CD4-positive, CD25-positive, alpha-beta regulatory T cell (primary cell): ENCODE measurements at regions not wholly inside any gene's neighbourhood (a gene's known extent, or its start where the extent isn't known, plus 50 kb on each side); places are given as distances from the start of the nearest gene placed in this dataset.

ENCODE experiments used
- ATAC-seq, 2 donors: fragments of 150-1000 bp; cut with Tn5 transposase; one replicate each; pipeline ENCODE4 v1.10.0; 2021; ENCODE audit warnings: low read depth in 2 of 2, moderate number of reproducible peaks in 2 of 2, moderate library complexity in 1 of 2
- DNase-seq, 3 donors: peaks; one replicate each; pipeline versions ENCODE4 v3.0.0 to v3.0.0-alpha.2; 2012 to 2022; ENCODE audit warnings: mixed read lengths in 1 of 3
- H3K27ac ChIP-seq: one replicate; pipeline ENCODE4 v1.7.0; 2013; ENCODE audit warnings: mild to moderate bottlenecking, low read length; ENCODE audit not compliant: insufficient read depth, poor library complexity, severe bottlenecking
- H3K27me3 ChIP-seq: one replicate; pipeline ENCODE4 v1.7.0; 2013; ENCODE audit warnings: low read length; ENCODE audit not compliant: control insufficient read depth, insufficient read depth
- H3K36me3 ChIP-seq: one replicate; pipeline ENCODE4 v1.7.0; 2013; ENCODE audit warnings: mild to moderate bottlenecking, low read length, moderate library complexity; ENCODE audit not compliant: control insufficient read depth, insufficient read depth
- H3K4me1 ChIP-seq: 2 replicates; pipeline ENCODE4 v1.7.0; 2013; ENCODE audit warnings: mild to moderate bottlenecking, low read length; ENCODE audit not compliant: insufficient read depth, control insufficient read depth, poor library complexity, severe bottlenecking
- H3K4me3 ChIP-seq: one replicate; pipeline ENCODE4 v1.7.0; 2013; ENCODE audit warnings: low read depth, mild to moderate bottlenecking, low read length, moderate library complexity
- H3K9me3 ChIP-seq, 2 experiments: 1 replicate in 1 of 2; 2 replicates in 1 of 2; pipeline ENCODE4 v1.7.0; 2013; ENCODE audit warnings: low read length in 2 of 2, mild to moderate bottlenecking in 1 of 2, moderate library complexity in 1 of 2; ENCODE audit not compliant: control insufficient read depth in 2 of 2
- H3K27ac Mint-ChIP-seq, 3 donors: one replicate each; pipeline ENCODE4 v1.8.0; 2020 to 2022; ENCODE audit warnings: mild to moderate bottlenecking in 3 of 3, mixed read lengths in 3 of 3, moderate library complexity in 2 of 3
- H3K27me3 Mint-ChIP-seq: one replicate; pipeline ENCODE4 v1.8.0; 2022; ENCODE audit warnings: mild to moderate bottlenecking, mixed read lengths
- H3K36me3 Mint-ChIP-seq: one replicate; pipeline ENCODE4 v1.8.0; 2020; ENCODE audit warnings: mixed read lengths
- H3K4me1 Mint-ChIP-seq, 4 donors: one replicate each; pipeline ENCODE4 v1.8.0; 2020 to 2022; ENCODE audit warnings: mixed read lengths in 4 of 4, mild to moderate bottlenecking in 1 of 4
- H3K4me3 Mint-ChIP-seq, 4 donors: one replicate each; pipeline ENCODE4 v1.8.0; 2020 to 2022; ENCODE audit warnings: mild to moderate bottlenecking in 4 of 4, mixed read lengths in 4 of 4, moderate library complexity in 3 of 4
- H3K9me3 Mint-ChIP-seq, 7 donors: one replicate each; pipeline ENCODE4 v1.8.0; 2020 to 2022; ENCODE audit warnings: mixed read lengths in 7 of 7, mild to moderate bottlenecking in 3 of 7, moderate library complexity in 2 of 7

DNA sequence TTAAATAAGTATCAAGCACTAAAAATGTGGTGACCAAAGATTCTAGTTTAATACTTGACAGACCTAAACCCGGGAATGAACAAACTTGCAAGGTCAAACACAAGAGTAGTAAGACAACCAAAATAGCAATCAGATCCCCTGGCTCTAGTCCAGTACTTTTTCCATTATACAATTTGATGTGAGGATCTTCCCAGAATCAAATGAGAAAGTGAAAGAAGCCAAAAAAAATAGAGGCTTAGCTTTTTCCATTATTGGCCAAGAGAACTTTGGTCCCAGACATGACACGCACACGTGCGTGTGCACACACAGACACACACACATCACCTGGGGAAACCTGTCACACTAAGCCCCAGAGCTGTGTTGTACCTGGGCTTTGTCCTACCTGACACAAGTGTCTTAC is 300.6 kb upstream of the CDH5 start:
- Mint-ChIP-seq H3K4me1 (no peaks in the 10 kb centered on the region), H3K27ac (no peak overlapping the region), H3K4me3 (no peak overlapping the region), H3K27me3 (no peaks in the 10 kb centered on the region), H3K9me3 (peaks cover 0 to 2% (median 2%) of the 10 kb centered on the region in 7 donors), H3K36me3 (no peaks in the 10 kb centered on the region)
- H3K4me3 ChIP-seq = no peak overlapping the region
- H3K27ac ChIP-seq = no peak overlapping the region
- no peaks in the 10 kb centered on the region for H3K9me3 ChIP-seq
- DNase-seq (no peak), ATAC-seq (no peak)
- H3K4me1 ChIP-seq = no peaks in the 10 kb centered on the region
- no peaks in the 10 kb centered on the region for H3K36me3 ChIP-seq
- no peaks in the 10 kb centered on the region for H3K27me3 ChIP-seq

DNA sequence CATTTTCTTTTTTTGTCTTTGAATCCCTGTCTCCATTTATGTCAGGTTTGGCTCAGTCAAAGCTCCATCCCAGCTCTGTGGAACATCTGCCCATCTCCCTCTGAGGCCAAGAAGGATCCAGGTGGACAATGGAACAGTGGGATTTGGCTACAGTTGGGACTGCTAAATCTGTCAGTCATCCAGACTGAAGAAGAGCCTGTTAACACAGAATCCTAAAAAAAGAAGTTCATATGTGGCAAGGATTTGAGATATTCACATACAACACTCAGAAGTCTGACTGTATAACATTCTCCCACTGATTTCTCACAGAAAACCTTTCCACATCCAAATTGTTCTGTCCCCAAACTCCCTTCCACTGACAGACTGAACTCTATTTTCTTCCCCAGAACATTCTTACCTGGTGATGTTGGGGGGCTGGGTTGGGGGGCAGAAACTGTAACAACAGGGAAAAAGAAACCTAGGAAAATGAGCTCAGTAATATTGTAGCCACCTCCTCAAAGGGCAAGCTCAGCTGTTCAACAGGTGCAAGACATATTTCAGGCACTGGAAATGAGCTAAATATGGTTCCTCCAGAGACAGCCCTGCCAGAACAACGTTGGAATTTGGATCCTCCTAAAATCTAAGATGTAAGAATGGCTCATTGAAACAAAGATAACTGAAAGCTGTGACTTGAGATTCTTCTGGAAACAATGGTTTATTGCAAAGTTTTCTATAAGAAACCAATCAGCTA is 301.5 kb upstream of the CDH5 start:
- Mint-ChIP-seq H3K4me1 (no peaks in the 10 kb centered on the region), H3K27ac (no peak overlapping the region), H3K4me3 (no peak overlapping the region), H3K27me3 (no peaks in the 10 kb centered on the region), H3K36me3 (no peaks in the 10 kb centered on the region), H3K9me3 (peaks cover 0 to 2% (median 2%) of the 10 kb centered on the region in 7 donors)
- no peaks in the 10 kb centered on the region for H3K9me3 ChIP-seq
- no peak for DNase-seq
- H3K27ac ChIP-seq = no peak overlapping the region
- H3K27me3 ChIP-seq = no peaks in the 10 kb centered on the region
- ATAC-seq = no peak
- H3K4me3 ChIP-seq = no peak overlapping the region
- H3K36me3 ChIP-seq = no peaks in the 10 kb centered on the region
- H3K4me1 ChIP-seq = no peaks in the 10 kb centered on the region

GRCh38 chr16:66058832-66059231 is 307.7 kb upstream of the CDH5 start:
- peaks cover 0 to 2% (median 0%) of the 10 kb centered on the region in 7 donors for H3K9me3 Mint-ChIP-seq
- H3K4me3 Mint-ChIP-seq = no peak overlapping the region
- Histone ChIP-seq H3K27ac (no peak overlapping the region), H3K36me3 (no peaks in the 10 kb centered on the region), H3K4me1 (no peaks in the 10 kb centered on the region), H3K9me3 (no peaks in the 10 kb centered on the region), H3K27me3 (no peaks in the 10 kb centered on the region), H3K4me3 (no peak overlapping the region)
- no peak overlapping the region for H3K27ac Mint-ChIP-seq
- DNase-seq = no peak
- no peaks in the 10 kb centered on the region for H3K27me3 Mint-ChIP-seq
- H3K36me3 Mint-ChIP-seq = no peaks in the 10 kb centered on the region
- ATAC-seq = no peak
- H3K4me1 Mint-ChIP-seq = no peaks in the 10 kb centered on the region

DNA sequence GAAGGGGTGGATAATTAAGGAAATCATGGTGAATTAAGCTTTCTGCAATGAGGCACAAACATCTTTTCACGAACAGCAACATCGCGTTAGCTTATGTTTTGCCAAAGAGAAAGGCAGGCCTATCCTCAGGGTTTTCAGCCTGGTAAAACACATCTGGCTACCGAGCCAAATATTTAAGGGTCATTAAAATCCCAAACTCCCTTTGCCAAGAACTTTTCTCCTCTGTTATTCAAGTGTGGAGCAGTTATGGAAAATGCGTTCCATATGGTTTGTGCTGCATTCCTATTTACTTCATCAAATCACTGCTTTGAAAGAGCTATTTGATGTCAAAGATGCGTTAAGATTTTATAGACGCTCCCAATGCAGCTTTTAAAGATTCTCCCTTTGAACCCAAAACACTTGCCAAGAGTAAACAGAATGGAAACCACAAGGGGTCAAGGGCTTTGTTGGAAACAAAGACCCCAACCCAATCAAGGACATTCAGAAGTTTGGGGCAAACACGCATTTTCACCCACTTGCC is 308.3 kb upstream of the CDH5 start:
- no peak overlapping the region for H3K4me3 Mint-ChIP-seq
- Histone ChIP-seq H3K4me1 (no peaks in the 10 kb centered on the region), H3K27me3 (no peaks in the 10 kb centered on the region), H3K27ac (no peak overlapping the region), H3K9me3 (no peaks in the 10 kb centered on the region), H3K4me3 (no peak overlapping the region), H3K36me3 (no peaks in the 10 kb centered on the region)
- ATAC-seq (no peak), DNase-seq (no peak)
- peaks cover 0 to 2% (median 0%) of the 10 kb centered on the region in 7 donors for H3K9me3 Mint-ChIP-seq
- no peaks in the 10 kb centered on the region for H3K4me1 Mint-ChIP-seq
- H3K36me3 Mint-ChIP-seq = no peaks in the 10 kb centered on the region
- no peaks in the 10 kb centered on the region for H3K27me3 Mint-ChIP-seq
- H3K27ac Mint-ChIP-seq = no peak overlapping the region

DNA sequence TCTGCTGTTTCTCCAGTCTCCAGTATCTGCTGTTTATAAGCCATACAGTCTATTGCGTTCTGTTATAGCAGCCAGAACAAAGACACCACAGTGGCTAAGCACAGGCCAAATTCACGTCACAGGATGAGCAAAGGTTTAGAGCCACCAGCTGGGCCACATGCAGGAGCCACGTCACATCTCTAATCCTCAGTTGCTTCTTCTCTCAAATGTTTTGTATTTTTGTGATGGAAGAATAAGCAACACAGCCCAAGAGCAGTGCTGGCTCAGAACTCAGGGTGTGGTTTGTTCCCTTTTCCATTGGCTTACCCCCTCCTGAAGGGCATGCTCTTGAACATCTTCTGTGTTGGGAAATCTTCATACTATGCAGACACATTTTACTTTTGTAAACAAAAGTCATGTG is 309.4 kb upstream of the CDH5 start:
- Histone ChIP-seq H3K4me1 (no peaks in the 10 kb centered on the region), H3K27me3 (no peaks in the 10 kb centered on the region), H3K4me3 (no peak overlapping the region), H3K9me3 (no peaks in the 10 kb centered on the region), H3K36me3 (no peaks in the 10 kb centered on the region), H3K27ac (no peak overlapping the region)
- no peak for DNase-seq
- no peaks in the 10 kb centered on the region for H3K4me1 Mint-ChIP-seq
- H3K27ac Mint-ChIP-seq = no peak overlapping the region
- ATAC-seq = no peak
- no peaks in the 10 kb centered on the region for H3K9me3 Mint-ChIP-seq
- no peaks in the 10 kb centered on the region for H3K27me3 Mint-ChIP-seq
- no peak overlapping the region for H3K4me3 Mint-ChIP-seq
- H3K36me3 Mint-ChIP-seq = no peaks in the 10 kb centered on the region

- H3K27me3 Mint-ChIP-seq = no peaks in the 10 kb centered on the region
- H3K4me1 Mint-ChIP-seq = no peaks in the 10 kb centered on the region
- H3K4me1 ChIP-seq = no peaks in the 10 kb centered on the region
- no peak overlapping the region for H3K4me3 ChIP-seq
- H3K9me3 Mint-ChIP-seq = peaks cover 0 to 2% (median 0%) of the 10 kb centered on the region in 7 donors
- peaks cover 2% of the 10 kb centered on the region for H3K27me3 ChIP-seq
- DNase-seq (no peak), ATAC-seq (no peak)
- no peaks in the 10 kb centered on the region for H3K36me3 ChIP-seq
- H3K4me3 Mint-ChIP-seq = no peak overlapping the region
- H3K27ac Mint-ChIP-seq = no peak overlapping the region
- H3K36me3 Mint-ChIP-seq = no peaks in the 10 kb centered on the region
- H3K27ac ChIP-seq = no peak overlapping the region
- H3K9me3 ChIP-seq = no peaks in the 10 kb centered on the region
These were observed 312.4 kb upstream of the CDH5 start for GRCh38 chr16:66054095-66054494.

- H3K9me3 Mint-ChIP-seq = peaks cover 0 to 4% (median 0%) of the 10 kb centered on the region in 7 donors
- Histone ChIP-seq H3K27me3 (peaks cover 2% of the 10 kb centered on the region), H3K4me1 (no peaks in the 10 kb centered on the region), H3K27ac (no peak overlapping the region), H3K9me3 (no peaks in the 10 kb centered on the region), H3K4me3 (no peak overlapping the region), H3K36me3 (no peaks in the 10 kb centered on the region)
- no peak overlapping the region for H3K27ac Mint-ChIP-seq
- no peak for DNase-seq
- H3K27me3 Mint-ChIP-seq = no peaks in the 10 kb centered on the region
- H3K4me1 Mint-ChIP-seq = no peaks in the 10 kb centered on the region
- H3K36me3 Mint-ChIP-seq = no peaks in the 10 kb centered on the region
- ATAC-seq = no peak
- H3K4me3 Mint-ChIP-seq = no peak overlapping the region
These were observed 313.7 kb upstream of the CDH5 start for GRCh38 chr16:66052745-66053144.

- Histone ChIP-seq H3K4me1 (no peaks in the 10 kb centered on the region), H3K27ac (no peak overlapping the region), H3K4me3 (no peak overlapping the region), H3K9me3 (no peaks in the 10 kb centered on the region), H3K36me3 (no peaks in the 10 kb centered on the region), H3K27me3 (peaks cover 2% of the 10 kb centered on the region)
- Mint-ChIP-seq H3K27me3 (no peaks in the 10 kb centered on the region), H3K9me3 (peaks cover 0 to 4% (median 0%) of the 10 kb centered on the region in 7 donors), H3K36me3 (no peaks in the 10 kb centered on the region), H3K4me1 (no peaks in the 10 kb centered on the region), H3K27ac (no peak overlapping the region), H3K4me3 (no peak overlapping the region)
- ATAC-seq (no peak), DNase-seq (no peak)
These were observed 315.5 kb upstream of the CDH5 start for GRCh38 chr16:66050991-66051390.
